ENCODE measurements at regions not wholly inside any gene's neighbourhood (a gene's known extent, or its start where the extent isn't known, plus 50 kb on each side); places are given as distances from the start of the nearest gene placed in this dataset.
A peak's percentile ranks its signal among the peaks of the same experiment; 100 is the strongest.

DNA sequence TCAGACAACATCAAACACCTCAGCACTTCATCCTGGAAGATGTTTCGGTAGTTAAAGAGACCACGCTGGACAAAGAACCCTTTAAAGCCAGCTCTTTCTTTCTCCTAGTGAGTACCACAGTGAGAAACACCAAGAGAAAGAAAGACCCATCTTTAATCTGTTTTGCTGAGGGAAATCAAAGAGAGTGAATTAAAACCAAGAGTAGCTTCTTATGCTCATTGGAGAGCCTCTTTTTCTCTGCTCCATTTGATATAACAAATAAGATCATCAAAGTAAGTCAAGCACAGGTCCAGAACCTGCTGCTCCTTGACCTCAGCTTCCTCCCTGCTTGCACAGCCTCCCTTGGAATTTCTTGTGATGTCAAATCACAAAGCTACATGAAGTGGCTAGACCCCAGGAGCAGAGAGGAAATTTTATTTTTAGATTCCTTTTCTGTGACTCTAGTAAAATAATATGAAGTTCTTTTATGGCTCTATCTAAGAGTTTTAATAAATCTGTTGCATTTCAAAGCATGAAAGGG is 436.4 kb downstream of the C3orf38 start:
- DNase-seq: no peak

DNA sequence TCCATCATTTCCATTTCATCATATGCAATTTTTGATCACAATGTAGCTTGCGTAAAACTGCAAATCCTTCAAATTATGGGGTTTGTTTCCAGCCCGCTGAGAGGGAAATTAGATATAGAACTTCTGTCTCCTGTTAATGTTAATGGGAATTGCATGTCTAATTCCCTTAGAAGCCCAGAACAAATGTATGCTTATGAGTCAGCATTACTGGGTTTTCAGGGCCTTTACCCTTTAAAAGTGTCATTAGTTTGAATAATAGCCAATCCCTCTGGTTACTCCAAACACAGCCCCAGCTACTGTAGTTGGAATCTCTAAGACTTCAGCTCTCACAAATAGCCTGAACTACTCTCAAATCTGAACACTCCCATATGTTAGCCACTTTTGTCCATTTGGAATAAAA is 439.4 kb downstream of the C3orf38 start:
- no peak for DNase-seq

DNA sequence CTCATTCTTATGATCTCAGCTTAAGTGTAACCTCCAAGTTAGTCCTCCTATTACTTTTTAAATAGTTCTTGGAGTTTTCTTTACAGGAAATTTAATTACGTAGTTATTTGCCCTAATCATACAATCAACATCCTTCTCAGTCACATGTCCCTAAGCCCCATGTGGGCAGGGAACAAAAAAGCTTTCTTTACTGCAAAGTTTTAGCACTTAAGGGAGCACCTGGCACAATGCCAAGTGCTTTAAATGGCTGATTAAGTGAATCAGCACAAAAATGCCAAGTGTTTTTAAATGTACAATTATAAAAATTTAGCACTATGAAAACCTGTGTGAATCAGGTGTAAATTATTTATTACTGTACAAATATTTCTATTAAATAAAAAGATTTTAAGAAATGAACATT is 445.3 kb downstream of the C3orf38 start:
- peak; percentile 41 for DNase-seq

DNA sequence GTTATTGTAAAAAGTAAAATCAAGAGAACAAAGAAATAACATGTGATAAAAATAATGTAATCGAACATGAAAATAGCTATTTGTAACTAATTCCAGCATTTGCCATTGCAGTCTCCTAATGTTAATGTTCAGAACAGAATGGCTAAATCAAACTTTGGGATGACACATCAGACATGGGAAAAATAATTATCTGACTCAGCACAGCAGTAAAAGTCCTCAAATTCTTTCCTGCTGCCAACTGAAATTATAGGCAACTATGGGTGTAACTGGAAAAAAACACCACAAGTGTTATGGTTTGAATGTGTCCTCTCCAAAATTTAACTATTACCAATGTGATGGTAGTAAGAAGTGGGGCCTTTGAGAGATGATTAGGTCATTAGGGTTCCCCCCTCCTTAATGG is 446.7 kb downstream of the C3orf38 start:
- no peak for DNase-seq

DNA sequence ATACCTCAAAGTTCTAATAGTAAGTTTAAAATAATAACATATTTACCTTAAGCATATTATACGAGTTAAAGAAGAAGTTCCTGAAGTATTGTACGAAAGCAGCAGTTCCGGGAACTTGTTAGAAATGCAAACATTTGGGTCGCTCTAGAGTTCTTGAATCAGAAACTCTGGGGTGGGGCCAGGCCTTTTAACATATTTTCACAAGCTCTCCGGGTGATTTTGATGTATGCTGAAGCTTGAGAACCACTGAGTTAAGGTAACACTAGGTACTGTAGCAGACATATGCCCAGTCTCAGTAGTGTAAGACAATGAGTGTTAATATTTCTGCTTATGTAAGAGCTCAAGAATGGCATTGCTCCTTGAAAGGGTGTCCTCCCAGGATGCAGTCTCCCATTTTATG is 461.1 kb downstream of the C3orf38 start:
- no peak for DNase-seq

DNA sequence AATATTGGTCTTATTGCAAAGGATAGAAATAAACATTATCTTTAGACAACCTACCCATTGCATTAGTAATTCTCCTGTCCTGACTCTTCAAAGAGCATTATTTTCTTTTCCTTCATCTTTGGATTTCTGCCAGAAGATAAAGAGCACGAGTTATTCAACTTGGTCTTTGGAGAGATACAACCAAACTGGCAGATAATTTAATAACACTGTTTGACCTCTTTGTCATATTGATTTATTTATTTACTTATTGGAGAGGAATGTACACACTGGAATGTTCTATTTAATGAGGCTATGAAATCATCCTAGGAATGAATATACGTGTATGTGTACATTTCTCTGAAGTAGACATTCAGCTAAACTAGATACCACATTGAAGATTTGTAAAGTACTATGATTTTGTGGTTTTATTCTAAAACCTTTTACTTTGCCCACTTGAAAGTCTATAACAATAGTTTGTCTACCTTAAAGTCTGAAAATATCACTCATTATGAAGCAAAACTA is 462.1 kb downstream of the C3orf38 start:
- DNase-seq: no peak

DNA sequence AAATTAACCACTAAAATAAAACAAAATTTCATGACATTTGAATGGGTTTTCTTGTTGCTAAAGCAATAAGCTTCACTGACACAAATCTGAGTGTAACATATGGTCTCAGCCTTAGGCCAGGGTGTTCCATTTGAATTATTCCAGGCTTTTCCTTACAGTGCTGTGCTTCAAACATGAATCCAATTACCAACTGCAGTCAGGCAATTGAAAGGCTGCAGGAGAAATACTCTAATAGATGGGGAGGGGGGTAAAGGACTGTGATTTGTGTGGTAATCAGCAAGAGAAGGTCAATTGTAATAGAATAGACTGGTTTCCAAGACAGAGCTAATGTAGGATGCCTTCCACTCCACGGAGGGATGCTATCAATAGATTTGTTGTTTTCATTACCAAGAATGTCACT is 466.7 kb downstream of the C3orf38 start:
- no peak for DNase-seq

DNA sequence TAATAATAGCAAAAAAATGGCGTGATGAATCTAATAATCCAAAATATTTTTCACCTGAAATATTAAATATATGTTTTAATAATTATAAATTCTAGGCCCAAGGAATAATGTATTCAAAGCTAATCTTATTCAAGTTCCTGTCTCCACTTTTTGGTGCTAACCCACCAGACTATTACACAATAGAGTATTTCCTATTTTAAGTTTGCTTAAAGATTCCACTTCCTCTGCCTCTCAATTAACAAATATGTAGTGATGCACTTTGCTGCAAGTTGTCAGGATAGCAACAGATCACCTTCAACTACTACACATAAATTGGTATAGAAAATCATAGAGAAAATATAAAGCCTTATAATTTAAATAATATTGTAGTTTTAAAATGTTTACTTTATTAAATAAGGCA is 467.5 kb downstream of the C3orf38 start:
- no peak for DNase-seq

DNA sequence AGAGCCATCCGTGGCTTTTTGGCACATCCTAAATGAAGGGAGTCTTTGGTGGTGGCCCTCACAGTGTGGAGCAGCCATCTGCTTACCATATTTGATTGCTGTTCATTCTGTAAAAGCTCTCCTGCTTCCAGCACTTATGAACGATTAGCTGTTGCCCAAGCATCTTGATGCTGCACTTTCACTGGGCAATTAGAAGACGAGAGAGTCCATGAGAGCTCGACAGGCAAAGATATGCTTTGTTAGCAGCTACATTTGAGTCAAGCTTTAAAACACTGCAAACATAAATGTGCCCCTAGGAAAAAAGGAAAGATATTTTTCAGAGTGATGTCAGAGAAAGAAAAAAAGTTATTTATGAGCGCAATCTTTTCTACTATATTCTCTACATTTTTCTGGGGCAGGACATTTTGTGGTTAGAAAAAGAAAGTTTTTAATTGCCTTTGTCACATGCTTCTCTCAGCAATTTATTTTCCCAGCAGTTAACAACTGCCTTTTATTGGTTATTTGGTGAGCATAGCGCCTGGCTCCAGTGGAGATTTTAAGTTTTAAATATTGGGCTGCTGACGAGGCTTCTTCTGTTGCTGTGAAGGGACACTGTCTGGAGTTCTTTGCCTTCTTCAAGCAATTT is 468.4 kb downstream of the C3orf38 start:
- no peak for DNase-seq

DNA sequence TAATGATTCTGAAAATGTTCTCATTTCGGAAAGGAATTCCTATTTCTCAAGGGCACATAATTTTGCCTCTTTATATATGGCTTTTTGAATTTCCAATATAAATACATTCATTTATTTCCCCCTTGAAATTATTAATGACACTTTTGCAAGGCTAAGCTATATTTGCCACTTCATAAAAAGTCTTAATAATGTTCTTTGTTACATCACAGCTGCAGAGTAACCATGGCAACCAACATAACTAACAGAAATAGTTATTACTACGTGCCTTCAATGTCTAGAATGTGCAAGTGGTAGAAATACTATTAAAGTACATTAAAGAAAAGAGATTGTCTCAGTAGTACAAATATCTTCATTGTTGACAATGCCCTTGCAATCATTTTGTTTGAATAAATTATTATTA is 471.8 kb downstream of the C3orf38 start:
- DNase-seq: no peak

DNA sequence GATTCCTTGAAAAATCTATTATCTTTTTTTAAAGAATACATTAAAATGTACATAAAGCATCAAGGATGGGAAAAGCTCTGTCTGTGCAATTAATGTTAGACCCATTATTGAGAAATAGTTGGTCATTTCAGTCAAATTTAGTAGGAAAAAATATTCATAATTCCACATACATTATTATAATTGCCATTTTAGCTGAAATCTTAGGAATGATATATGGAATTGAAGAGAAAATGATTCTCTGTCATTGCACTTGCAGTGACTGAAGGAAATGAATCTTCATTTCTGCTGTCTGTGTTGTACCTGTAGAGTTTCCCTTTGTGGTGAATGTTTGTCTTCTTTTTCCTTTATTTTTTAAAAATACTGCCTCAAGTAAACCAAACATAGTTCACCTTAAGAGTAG is 473.9 kb downstream of the C3orf38 start:
- no peak for DNase-seq

DNA sequence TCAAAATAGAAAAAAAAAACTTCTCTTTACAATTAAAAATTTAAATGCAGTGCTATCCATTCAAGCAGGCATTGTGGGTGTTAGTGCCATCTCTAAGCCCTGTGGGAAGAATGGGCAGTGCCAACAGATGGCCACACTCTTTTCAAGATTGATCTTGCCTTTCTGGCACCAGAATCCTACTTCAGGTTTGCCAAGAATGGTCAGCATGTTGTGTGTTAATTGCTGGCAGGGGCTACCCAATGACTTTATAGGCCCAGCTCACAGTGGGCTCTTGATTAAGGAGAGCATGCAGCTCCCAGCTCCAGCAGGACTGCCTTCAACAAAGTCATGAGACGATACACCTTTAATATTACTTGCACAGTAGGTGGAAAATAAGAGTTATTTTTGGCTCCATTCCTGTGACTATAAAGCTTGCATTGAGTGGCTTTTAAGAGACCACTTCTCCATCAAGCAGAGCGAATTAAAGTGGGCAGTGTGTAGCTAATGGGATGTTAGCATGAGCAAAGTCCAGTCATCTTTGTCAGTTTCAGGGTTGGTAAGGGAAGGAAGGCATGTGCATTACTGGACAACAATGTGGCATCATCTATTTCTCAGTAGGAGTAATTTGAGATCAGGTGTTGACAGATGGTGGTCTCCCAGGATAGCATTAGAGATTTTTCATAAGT is 476.8 kb downstream of the C3orf38 start:
- no peak for DNase-seq

DNA sequence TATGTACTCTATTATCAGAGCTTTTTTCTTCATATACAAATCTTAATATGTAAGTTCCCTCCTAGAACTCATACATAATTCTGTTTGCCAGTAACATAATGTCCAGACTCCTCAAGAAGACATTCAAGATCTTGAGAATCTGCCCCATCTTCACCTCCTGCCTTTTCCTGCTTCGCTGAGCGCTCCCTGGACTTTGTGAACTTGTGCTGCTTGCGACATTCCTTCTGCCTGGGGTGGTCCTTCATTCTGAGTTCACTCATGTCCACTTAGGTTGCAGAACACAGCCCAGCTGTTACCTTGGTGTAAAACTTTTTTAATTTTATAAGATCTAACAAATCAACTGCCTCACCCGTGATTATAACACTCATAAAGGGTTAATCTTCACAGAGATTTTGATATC is 478.5 kb upstream of the EPHA3 start:
- DNase-seq: no peak

DNA sequence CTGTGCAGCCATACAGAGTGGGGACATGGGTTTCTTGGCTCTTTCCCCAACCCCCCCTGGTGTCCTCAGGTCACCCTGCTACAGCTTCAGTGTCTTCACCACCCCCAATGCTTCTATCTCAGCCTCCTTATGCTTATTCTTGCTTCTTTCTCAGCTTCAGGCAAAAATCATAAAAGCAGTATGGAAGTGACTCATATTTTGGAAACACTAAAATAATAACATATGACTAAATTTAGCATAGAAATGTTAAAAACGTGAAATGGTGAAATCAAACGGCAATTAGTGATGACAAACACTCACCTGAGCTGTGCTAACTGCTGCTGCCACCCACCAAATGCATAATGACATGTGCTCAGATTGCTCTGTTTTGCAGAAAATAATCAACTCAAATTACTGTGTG is 475.2 kb upstream of the EPHA3 start:
- DNase-seq: no peak

DNA sequence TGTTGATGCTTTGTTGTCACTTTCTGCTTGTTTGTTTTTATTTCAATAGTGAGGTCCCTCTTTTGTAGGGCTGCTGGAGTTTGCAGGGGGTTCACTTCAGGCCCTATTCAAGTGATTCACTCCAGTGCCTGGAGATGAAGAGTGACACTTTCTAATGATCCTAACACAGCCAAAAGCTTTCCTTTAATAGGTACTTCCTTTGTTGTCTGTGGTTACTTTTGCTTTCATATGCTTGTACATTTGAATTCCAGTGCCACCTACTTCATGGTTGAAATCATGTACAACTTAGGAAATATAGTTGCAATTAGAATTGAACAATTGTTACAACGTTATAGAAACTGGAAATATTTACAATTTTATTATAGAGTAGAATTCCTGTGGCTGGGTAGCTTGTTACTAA is 466.8 kb upstream of the EPHA3 start:
- DNase-seq: no peak

DNA sequence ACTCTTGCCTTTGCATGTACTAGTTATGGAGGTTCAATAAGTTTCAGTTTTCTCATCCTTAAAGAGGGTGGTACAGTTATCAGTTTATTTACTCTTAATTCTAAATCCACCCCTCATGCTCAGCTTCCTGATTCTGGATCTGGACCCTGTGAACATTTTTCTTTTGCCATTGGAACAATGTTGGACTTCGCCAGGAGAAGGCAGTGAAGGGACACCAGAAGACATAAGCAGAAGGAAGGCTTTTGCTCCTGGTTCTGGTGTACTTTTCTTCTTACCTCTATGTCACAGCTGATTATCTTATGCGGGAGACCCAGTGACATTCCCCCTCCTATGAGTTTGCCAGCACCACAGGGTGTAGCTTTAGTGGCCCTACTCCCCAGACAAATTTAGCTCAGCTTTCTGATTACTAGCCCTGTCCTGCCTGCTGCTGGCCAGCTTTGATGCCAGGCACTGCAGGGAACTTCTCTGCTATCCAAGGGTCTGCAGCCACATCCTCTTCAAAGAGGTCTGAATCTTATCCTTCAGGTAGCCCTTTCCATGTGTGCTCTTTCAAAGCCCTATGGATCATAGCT is 466.3 kb upstream of the EPHA3 start:
- DNase-seq: no peak

DNA sequence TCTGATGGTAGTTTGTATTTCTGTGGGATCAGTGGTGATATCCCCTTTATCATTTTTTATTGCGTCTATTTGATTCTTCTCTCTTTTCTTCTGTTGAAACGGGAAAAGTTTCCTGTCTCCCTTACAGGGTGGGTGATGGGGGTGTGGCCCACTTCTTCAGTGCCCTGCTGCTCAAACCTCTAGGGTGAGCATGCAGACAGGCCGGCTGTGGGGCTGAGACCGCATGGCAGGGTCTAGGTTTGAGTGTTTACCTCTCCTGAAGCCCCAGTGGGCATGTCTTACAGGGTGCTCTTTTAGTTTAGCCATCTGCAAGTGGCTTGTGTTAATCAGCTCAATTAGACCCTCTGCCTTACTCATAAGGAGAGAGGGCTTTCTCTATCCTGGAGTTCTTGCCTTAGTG is 450.0 kb upstream of the EPHA3 start:
- no peak for DNase-seq

DNA sequence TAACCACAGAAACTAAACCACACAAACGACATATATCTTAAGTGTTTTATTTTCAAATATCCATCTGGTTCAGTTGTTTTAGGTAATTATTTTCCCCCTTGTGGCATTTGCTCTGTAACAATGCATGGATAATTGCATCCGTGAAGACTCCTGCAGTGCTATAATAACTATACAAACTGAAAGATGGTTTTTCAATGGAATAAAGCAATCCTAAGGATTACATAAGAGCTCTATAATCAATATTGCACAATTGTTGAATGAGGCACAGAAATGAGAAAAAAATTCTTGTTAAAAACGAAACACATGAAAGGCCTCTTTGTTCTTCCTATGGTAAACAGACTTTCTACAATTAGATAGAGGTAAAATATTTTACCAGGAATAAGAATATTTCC is 446.0 kb upstream of the EPHA3 start:
- DNase-seq: no peak

DNA sequence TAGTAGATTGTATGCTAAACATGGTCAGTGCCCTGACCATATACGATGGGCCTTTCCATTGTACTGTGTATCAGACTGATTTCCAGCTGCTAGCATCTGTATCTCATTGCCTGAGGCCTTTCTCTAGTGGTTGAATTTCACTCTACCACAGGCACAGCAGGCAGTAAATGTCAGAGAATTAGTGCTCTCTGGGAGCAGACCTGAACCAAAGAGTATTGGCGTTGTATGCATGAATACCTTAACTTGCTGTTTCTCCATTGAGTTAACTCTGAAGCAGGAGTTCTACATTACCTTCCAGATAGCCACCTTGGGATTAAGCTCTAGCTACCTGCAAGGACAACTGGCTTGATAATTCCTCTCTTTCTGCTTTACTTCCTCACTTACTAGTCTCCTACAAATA is 439.2 kb upstream of the EPHA3 start:
- DNase-seq: no peak

DNA sequence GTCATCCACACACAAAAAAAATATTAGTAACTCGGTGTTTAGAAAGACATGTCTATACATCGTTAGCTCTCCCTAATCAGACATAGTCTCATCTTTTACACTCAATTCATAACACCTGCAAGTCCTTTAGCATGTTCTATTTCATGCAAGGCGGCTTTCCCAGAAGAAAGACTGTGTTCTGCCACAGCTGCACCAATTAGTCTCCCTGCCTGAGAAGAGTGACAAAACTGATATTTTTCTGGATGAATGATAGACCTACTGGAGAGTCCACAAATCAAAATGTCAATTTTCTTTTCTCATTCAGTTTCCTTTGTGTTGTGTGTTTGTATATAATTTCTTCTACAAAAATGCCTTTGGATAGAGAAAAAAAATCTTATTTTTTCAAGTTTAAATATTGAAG is 435.8 kb upstream of the EPHA3 start:
- no peak for DNase-seq

DNA sequence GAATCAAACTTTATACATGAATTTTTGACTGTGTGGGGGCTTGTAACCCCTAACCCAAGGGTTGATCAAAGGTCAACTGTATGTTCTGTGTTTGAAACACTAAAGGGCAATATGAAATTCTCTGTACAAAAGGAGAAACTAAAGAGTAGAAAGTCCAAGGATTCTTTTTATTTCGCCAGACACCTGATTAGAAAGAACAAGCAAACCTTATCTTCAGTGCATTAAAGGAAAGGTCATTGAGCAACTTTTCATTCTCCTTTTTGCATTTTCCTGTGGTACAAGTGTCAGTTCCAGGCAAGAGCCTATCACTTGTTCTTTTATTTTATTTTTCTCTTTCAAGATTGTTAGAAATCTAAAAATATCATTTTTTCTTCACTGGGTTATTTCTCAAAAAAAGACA is 430.1 kb upstream of the EPHA3 start:
- DNase-seq: no peak

DNA sequence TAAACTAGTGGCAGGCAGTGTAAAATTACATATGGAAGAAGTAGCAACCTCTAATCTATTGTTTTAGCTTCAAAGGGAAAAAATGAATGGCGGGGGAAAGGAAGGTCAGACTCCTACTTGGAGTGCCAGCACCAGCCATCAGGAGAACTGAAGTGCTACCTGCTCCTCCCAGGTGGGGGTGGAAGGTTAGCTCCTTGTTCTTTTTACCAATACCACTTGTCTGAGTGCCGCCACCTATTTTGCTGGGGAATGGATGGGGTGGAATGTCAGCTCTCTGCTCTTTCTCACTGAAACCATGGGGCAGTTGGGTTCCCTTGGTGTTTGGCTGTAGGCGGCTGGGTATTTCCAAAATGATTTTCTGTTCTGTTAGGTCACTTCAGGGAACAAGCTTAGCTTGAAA is 428.7 kb upstream of the EPHA3 start:
- DNase-seq: no peak

DNA sequence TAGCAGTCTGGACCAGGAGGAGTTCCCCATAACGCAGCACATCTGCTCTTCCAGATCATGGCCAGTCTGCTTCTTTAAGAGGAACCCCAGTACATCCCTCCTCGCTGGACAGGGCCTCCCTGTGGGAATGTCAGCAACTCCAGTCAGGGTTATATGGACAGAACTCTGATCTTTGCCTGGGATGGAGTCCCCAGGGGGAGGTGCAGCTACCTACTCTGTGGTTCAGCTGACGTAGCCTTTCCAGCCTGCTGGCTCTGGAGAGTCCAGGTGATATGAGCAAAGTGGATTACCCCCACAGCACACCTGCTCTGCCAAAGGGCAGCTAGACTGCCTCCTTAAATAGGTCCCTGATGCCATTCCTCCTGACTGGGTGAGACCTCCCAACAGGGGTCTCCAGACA is 417.1 kb upstream of the EPHA3 start:
- no peak for DNase-seq

DNA sequence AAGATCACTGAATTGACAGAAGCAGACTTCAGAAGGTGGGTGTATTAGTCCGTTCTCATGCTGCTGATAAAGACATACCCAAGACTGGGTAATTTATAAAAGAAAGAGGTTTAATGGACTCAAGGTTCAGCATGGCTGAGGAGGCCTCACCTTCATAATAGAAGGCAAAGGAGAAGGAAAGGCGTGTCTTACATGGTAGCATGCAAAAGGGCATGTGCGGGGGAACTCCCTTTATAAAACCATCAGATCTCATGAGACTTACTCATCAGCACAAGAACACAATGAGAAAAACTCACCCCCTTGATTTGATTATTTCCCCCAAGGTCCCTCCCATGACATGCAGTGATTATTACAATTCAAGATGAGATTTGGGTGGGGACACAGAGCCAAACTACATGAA is 416.3 kb upstream of the EPHA3 start:
- DNase-seq: no peak
